ENCODE measurements at regions not wholly inside any gene's neighbourhood (a gene's known extent, or its start where the extent isn't known, plus 50 kb on each side); places are given as distances from the start of the nearest gene placed in this dataset.

GRCh38 chr9:29939559-29939958 is 2366.3 kb upstream of the C9orf72 start:
- no peak for TF ChIP-seq POLR2AphosphoS5 (IDR thresholded peaks at IDR 0.05; ENCODE audit: insufficient read depth, low read depth, low read length)
- no peak for TF ChIP-seq CTCF (IDR thresholded peaks at IDR 0.05; ENCODE audit: extremely low read depth in 1 of 2, insufficient read depth in 1 of 2, low read depth in 1 of 2, low read length in 2 of 2)
- no peak for TF ChIP-seq EZH2 (IDR thresholded peaks at IDR 0.05; ENCODE audit: borderline replicate concordance, low read depth, low read length, severe bottlenecking)
- TF ChIP-seq FOS (IDR thresholded peaks at IDR 0.05; ENCODE audit: borderline replicate concordance, insufficient read depth, low read length), result no peak
- no peak for TF ChIP-seq POLR2A (IDR thresholded peaks at IDR 0.05; ENCODE audit: low read depth, low read length)
- TF ChIP-seq MAX (IDR thresholded peaks at IDR 0.05; ENCODE audit: insufficient read depth, insufficient read length), result no peak
- no peak for TF ChIP-seq JUN (IDR thresholded peaks at IDR 0.05; ENCODE audit: borderline replicate concordance, insufficient read depth, insufficient read length, low read depth)
- no peak for TF ChIP-seq MYC (IDR thresholded peaks at IDR 0.05; ENCODE audit: low read depth, low read length)
- no peak for TF ChIP-seq GATA2 (IDR thresholded peaks at IDR 0.05; ENCODE audit: insufficient read depth, insufficient read length, low read depth, low read length)
